ENCODE measurements at regions not wholly inside any gene's neighbourhood (a gene's known extent, or its start where the extent isn't known, plus 50 kb on each side); places are given as distances from the start of the nearest gene placed in this dataset.

DNA sequence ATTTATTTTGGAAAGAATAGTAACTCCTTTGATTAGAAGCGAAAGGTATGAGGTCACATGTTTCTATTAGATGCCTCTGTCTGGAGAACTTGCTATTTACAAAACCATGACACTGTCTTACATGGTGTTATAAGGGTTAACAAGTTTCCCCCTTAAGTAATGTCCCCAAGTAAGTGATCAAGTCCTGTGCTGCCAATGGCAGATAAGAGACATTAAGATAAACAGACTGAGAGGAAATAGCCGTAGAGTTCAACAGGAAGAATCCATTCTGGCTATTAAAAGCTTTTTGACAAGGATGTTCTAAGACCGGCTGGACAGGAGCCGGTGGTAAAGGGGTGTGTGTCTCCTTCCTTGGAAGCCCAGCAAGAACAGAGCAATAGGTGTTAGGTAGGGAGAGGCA, 257.5 kb downstream of the GADD45G start:
- no peak overlapping the region for H3K27ac ChIP-seq
- TF ChIP-seq POLR2AphosphoS5 (IDR thresholded peaks at IDR 0.05) (no peak), EP300 (IDR thresholded peaks at IDR 0.05) (no peak), POLR2A (IDR thresholded peaks at IDR 0.05) (no peak)
- TF ChIP-seq, protein P1, sequence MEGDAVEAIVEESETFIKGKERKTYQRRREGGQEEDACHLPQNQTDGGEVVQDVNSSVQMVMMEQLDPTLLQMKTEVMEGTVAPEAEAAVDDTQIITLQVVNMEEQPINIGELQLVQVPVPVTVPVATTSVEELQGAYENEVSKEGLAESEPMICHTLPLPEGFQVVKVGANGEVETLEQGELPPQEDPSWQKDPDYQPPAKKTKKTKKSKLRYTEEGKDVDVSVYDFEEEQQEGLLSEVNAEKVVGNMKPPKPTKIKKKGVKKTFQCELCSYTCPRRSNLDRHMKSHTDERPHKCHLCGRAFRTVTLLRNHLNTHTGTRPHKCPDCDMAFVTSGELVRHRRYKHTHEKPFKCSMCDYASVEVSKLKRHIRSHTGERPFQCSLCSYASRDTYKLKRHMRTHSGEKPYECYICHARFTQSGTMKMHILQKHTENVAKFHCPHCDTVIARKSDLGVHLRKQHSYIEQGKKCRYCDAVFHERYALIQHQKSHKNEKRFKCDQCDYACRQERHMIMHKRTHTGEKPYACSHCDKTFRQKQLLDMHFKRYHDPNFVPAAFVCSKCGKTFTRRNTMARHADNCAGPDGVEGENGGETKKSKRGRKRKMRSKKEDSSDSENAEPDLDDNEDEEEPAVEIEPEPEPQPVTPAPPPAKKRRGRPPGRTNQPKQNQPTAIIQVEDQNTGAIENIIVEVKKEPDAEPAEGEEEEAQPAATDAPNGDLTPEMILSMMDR (IDR thresholded peaks at IDR 0.05): no peak
- H3K9me3 ChIP-seq: no peaks in the 10 kb centered on the region
- DNase-seq (ENCODE audit: low spot score in 2 of 2): no peak
- no peaks in the 10 kb centered on the region for H3K36me3 ChIP-seq
- WGBS: 64% methylated on average over 4 of the region's 4 CpGs
- no peaks in the 10 kb centered on the region for H3K27me3 ChIP-seq
- no peak overlapping the region for H3K4me3 ChIP-seq
- peaks cover 13% of the 10 kb centered on the region for H3K4me1 ChIP-seq

DNA sequence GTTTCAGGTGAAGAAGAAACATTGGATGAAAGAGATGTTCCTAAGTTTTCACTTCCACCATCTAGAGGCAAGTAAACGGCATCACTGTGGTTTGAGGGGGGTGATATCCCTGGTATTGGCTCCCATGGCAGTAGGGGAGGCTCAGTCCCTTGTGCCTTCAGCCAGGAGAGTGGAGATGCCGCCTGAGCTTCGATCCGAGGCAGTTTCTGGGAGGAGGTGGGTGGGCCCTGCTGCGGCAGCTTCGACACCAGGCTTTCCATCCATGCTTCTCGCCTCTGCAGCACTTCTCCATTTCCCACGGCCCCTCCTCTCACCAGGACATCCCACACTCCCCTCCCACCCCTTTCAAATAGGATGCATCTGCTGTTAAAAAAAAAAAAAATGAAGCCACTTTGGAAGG, 258.3 kb downstream of the GADD45G start:
- H3K27ac ChIP-seq: no peak overlapping the region
- no peaks in the 10 kb centered on the region for H3K27me3 ChIP-seq
- no peaks in the 10 kb centered on the region for H3K9me3 ChIP-seq
- no peak for DNase-seq (ENCODE audit: low spot score in 2 of 2)
- H3K4me3 ChIP-seq: no peak overlapping the region
- no peak for TF ChIP-seq POLR2AphosphoS5 (IDR thresholded peaks at IDR 0.05)
- no peak for TF ChIP-seq EP300 (IDR thresholded peaks at IDR 0.05)
- TF ChIP-seq, protein P1 (IDR thresholded peaks at IDR 0.05): no peak
- TF ChIP-seq POLR2A (IDR thresholded peaks at IDR 0.05): no peak
- no peaks in the 10 kb centered on the region for H3K36me3 ChIP-seq
- 76% methylated on average over 8 of the region's 8 CpGs for WGBS
- H3K4me1 ChIP-seq: peaks cover 13% of the 10 kb centered on the region

DNA sequence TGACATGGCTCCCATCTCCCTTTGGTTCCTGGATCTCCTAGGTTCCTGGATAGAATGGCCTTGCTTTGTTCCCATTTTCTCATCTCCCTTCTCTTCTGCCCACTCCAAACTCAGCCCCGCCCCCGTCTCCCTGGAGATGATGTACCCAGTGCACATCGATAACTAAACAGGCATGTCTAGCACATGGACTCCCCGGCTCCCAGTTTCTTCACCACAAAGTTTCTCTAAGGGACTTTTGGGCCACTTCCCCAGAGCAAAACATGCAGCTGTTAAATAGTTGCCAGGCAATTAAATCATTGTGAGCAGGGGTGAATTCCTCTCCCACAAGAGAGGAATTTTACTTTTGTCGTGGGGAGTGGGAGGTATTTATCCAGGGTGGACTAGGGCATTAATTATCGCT, 259.0 kb downstream of the GADD45G start:
- Histone ChIP-seq H3K36me3 (no peaks in the 10 kb centered on the region), H3K27me3 (no peaks in the 10 kb centered on the region), H3K4me3 (no peak overlapping the region), H3K9me3 (no peaks in the 10 kb centered on the region), H3K27ac (no peak overlapping the region), H3K4me1 (peaks cover 13% of the 10 kb centered on the region)
- WGBS: 54% methylated on average over 6 of the region's 6 CpGs
- TF ChIP-seq EP300 (IDR thresholded peaks at IDR 0.05) (no peak), POLR2AphosphoS5 (IDR thresholded peaks at IDR 0.05) (no peak), POLR2A (IDR thresholded peaks at IDR 0.05) (no peak)
- TF ChIP-seq, protein P1 (IDR thresholded peaks at IDR 0.05): no peak
- DNase-seq (ENCODE audit: low spot score in 2 of 2): no peak

DNA sequence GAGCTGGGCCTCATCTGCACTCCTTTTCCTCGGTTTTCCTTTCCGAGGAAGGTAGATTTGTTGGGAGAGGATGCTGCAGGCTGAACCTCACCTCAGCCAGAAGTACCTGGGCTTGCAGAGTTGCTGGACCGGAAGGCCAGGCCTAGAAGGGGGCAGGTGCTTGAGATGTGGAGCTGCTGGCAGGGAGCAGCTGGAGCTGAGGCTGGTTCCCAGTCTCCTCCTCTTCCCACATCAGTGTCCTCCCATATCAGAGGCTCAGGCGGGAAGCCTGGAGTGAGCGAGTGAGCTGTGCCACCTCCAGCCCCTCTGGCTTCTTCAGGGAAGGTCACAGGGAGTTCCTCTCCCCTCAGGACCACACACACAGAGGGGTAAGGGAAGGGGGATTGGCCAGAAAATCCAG, 259.4 kb downstream of the GADD45G start:
- Histone ChIP-seq H3K9me3 (no peaks in the 10 kb centered on the region), H3K27me3 (no peaks in the 10 kb centered on the region), H3K4me3 (no peak overlapping the region), H3K4me1 (peaks cover 13% of the 10 kb centered on the region), H3K36me3 (no peaks in the 10 kb centered on the region), H3K27ac (no peak overlapping the region)
- no peak for TF ChIP-seq EP300 (IDR thresholded peaks at IDR 0.05)
- no peak for TF ChIP-seq POLR2A (IDR thresholded peaks at IDR 0.05)
- no peak for TF ChIP-seq POLR2AphosphoS5 (IDR thresholded peaks at IDR 0.05)
- no peak for DNase-seq (ENCODE audit: low spot score in 2 of 2)
- 61% methylated on average over 3 of the region's 5 CpGs for WGBS

DNA sequence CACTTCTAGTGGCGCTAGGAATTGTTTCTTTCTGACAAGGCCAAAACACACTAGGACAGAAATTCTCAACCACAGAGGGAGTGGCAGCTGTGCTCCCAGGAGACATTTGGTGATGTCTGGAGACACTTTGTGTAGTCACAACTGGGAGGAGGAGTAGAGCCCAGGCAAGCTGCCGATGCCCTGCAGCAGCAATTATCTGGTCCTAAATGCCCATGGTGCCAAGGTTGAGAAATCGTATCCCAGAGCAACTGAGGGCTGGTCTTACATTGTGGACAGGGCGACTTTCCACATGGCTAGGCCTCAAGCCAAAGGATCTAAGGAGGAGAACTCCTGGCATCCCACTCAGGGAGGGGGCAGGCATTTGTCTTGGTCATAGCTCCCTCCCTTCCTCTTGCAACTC, 259.9 kb downstream of the GADD45G start:
- no peak overlapping the region for H3K4me3 ChIP-seq
- H3K9me3 ChIP-seq: no peaks in the 10 kb centered on the region
- H3K36me3 ChIP-seq: no peaks in the 10 kb centered on the region
- WGBS: 83% methylated on average over 2 of the region's 4 CpGs
- no peaks in the 10 kb centered on the region for H3K27me3 ChIP-seq
- H3K27ac ChIP-seq: no peak overlapping the region
- no peak for DNase-seq (ENCODE audit: low spot score in 2 of 2)
- H3K4me1 ChIP-seq: peaks cover 13% of the 10 kb centered on the region
- TF ChIP-seq, protein P1 (IDR thresholded peaks at IDR 0.05): no peak
- TF ChIP-seq EP300 (IDR thresholded peaks at IDR 0.05): no peak
- TF ChIP-seq POLR2A (IDR thresholded peaks at IDR 0.05): no peak
- TF ChIP-seq POLR2AphosphoS5 (IDR thresholded peaks at IDR 0.05): no peak

DNA sequence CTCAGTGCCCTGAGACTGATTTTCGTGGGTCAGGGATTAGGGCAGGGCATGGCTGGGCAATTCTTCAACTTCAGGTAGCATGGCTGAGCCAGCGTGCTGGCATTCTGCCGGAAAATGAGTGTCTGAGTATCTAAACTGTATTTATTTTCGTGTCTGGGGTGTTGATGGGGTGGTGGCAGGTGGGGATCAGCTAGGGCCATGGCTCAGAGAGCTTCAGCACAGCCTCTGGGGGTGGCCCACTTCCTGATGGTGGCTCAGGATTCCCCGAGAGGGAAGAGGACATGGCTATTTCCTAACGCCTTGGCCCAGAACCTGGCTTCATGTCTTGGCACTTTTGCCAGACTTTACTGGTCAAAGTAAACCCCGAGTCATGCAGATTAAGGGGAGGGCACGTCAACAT, 260.5 kb downstream of the GADD45G start:
- Histone ChIP-seq H3K4me1 (peaks cover 13% of the 10 kb centered on the region), H3K9me3 (no peaks in the 10 kb centered on the region), H3K36me3 (no peaks in the 10 kb centered on the region), H3K4me3 (no peak overlapping the region), H3K27ac (no peak overlapping the region), H3K27me3 (no peaks in the 10 kb centered on the region)
- DNase-seq (ENCODE audit: low spot score in 2 of 2): no peak
- 96% methylated on average over 4 of the region's 8 CpGs for WGBS
- no peak for TF ChIP-seq EP300 (IDR thresholded peaks at IDR 0.05)
- TF ChIP-seq POLR2A (IDR thresholded peaks at IDR 0.05): no peak
- TF ChIP-seq, protein P1 (IDR thresholded peaks at IDR 0.05): no peak
- no peak for TF ChIP-seq POLR2AphosphoS5 (IDR thresholded peaks at IDR 0.05)

Data from suprapubic skin (tissue), 4 donors.